GM23248 (cell line): ENCODE measurements at regions not wholly inside any gene's neighbourhood (a gene's known extent, or its start where the extent isn't known, plus 50 kb on each side); places are given as distances from the start of the nearest gene placed in this dataset.

Experiments used
- EZH2 ChIP-seq: fragments of 200-600 bp; sonication (generic); IDR thresholded peaks from 2 replicates; pipeline ENCODE4 v1.6.1; 2018; ENCODE audit warnings: antibody characterized with exemption, mild to moderate bottlenecking; ENCODE audit not compliant: insufficient read depth, poor library complexity, severe bottlenecking
- EZH2phosphoT487 ChIP-seq: fragments of 200-600 bp; sonication (generic); IDR thresholded peaks from 2 replicates; pipeline ENCODE4 v1.6.1; 2018; ENCODE audit warnings: antibody characterized with exemption, moderate library complexity, mild to moderate bottlenecking, low read depth; ENCODE audit not compliant: insufficient read depth

- TF ChIP-seq EZH2 (no peak), EZH2phosphoT487 (no peak)
Measured at GRCh38 chr17:55865072-55865762, 114.4 kb downstream of the PCTP start.
